ENCODE measurements at regions not wholly inside any gene's neighbourhood (a gene's known extent, or its start where the extent isn't known, plus 50 kb on each side); places are given as distances from the start of the nearest gene placed in this dataset.

DNA sequence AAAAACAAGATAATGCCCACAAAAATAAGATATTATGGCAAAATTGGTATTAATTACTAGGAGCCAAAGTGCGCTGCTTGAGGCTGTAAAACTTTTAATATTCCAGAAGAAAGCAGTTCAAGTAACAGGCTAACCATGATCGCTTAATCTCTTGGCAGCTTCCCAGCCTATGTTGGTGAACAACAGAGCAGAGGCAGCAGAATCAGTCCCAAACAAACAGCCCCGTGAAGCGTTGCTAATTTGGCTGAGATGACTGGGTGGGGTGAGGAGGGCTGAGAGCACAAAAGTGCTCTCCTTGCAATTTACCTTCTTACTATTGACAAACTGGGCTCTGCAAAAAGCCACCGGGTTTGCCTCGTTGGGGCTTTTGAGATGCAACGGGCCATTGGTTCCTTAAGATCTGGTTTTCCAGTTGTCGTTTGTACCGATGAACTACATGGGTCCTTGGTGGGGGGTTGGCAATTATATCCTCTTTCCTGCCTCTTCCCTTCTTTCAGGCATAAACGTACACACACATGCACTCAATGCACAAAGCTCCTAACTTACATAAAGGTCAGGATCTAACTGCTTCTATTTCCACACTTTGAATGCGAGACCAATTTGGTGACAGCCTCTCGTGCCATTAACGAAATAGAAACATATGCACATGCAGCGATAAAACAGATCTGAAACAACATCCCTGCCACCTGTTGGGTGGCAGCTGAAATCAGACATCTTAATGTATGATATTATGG, 407.6 kb upstream of the CADM1 start:
- DNase-seq, result no peak

DNA sequence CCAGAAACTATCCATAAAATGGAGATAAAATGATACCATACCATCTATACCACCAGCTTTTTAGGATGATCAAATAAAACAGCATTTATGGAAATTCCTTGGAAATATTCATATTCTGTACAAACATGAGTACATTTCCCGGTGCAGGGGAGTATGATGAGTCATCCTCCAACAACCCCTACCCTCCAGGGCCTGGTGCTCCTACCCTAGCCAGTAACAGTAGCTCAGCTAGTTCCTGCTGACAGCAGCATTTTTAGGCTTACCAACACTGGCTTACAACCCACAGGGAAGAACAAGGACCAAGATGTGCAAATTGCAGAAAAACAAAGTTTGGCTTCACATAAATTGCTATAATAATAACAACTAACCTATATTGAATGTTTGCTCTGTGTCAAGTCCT, 406.2 kb upstream of the CADM1 start:
- no peak for DNase-seq

GRCh38 chr11:115906171-115906570, 402.0 kb upstream of the CADM1 start:
- DNase-seq, result no peak

- DNase-seq, result no peak
Measured at GRCh38 chr11:115905341-115906000, 401.3 kb upstream of the CADM1 start.

- no peak for DNase-seq
Measured at GRCh38 chr11:115903179-115903578, 399.0 kb upstream of the CADM1 start.

DNA sequence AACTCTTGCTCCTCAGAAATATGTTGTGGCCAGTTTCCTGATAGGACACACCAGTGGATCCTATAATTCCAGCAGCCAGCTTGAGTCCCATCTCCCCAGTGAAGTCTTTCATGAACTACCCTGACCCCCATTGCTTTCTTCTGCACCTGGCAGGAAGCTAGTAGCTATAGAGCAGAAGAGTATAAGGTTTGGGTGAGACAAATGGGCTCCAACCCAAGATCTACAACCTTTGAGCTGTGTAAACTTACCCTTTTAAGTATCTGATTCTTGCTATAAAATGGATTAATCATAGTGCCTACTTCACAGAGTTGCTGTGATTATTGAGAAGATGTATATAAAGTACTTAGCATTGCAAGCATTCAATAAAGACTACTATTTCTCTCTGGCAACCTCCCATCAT, 396.9 kb upstream of the CADM1 start:
- DNase-seq, result no peak

- DNase-seq, result no peak
Measured at GRCh38 chr11:115900111-115900510, 395.9 kb upstream of the CADM1 start.

- DNase-seq, result no peak
Measured at GRCh38 chr11:115897707-115898106, 393.5 kb upstream of the CADM1 start.

- no peak for DNase-seq
Measured at GRCh38 chr11:115896084-115896483, 391.9 kb upstream of the CADM1 start.

DNA sequence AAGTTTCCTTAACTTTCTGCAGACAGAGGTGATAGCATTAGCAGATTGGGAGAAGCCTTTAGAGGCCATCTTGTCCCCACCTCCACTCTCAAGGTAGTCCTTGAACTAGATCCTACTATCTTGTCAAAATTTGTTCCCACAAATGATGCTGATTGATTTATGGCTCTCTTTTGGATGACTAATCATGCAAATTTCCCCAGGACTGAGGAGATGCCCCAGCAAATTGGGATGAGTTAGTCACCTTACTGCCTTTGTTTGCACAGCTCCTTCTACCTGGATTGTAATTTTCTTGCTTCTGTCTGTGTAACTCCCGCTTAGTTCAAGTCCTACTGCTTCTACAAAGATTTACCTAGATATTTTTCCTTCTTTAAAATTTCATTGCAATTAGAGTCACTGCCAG, 391.4 kb upstream of the CADM1 start:
- no peak for DNase-seq

- DNase-seq, result no peak
Measured at GRCh38 chr11:115894176-115894575, 390.0 kb upstream of the CADM1 start.

DNA sequence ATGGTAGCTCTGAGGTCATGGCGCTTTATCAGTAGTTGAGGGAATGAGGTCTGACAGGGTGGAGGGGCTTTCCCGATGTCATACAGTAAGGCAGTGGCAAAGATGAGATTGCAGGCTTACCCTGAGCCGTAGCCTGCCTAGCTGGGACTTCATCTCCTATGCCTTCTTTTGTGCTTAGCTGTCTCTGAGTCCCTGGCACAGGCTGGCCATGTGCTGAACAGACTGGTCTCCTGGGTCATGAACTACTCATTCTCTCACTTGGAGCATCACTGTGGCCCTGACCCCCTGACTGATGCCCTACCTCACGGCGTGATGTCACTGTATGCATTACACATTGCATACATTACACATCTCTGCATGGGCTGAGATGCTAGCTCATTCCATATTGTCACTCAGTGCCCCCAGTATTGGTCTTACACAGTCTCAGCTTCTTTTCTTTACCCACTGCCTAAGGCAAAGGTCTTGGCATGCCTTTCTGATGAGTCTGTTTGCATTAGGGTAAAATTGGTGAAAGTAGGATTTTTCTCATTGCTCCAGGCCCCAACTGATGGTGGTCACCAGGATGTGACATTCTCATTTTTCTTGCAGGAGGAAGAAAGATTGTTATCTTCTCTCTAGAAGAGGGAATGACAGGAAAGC, 389.4 kb upstream of the CADM1 start:
- no peak for DNase-seq

- no peak for DNase-seq
Measured at GRCh38 chr11:115892016-115892415, 387.8 kb upstream of the CADM1 start.

DNA sequence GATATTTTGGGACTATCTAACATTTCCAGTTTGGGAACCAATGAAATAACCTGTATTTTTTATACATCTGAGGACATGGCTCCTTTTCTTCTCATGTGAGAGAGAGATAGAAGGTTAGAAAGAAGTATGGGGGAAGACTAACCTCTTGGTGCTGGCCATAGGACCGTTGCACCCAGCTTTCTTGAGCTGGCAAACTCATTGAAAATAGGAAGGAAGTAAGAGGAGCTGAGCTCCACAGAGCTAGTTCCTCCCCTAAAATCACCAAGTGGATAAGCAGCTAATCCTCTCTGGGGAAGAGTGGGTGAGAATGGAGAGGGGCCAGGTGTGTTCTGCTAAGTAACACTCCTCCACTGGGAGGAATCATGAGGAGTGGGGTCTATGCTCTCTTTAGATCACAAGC, 387.4 kb upstream of the CADM1 start:
- DNase-seq, result no peak

- DNase-seq, result no peak
Measured at GRCh38 chr11:115890500-115890899, 386.3 kb upstream of the CADM1 start.

DNA sequence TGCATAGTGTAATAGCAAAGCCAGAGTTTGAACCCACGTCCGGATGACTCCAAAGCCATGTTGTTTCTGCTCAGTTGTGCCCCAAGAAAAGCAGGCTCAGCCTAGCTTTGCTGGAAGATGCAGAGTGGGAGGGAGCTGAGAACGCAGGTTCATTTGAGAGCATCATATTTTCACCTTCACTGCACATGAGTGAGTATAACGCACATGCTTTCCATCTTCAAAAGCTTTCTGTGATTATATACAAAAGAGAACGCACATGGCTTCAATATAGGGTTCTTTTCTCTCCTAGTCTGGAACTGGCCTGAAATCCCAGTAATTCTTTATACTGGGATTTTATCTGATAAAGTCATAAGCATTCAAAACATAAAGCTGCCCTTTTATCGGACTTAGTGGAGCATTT, 385.5 kb upstream of the CADM1 start:
- DNase-seq, result no peak

DNA sequence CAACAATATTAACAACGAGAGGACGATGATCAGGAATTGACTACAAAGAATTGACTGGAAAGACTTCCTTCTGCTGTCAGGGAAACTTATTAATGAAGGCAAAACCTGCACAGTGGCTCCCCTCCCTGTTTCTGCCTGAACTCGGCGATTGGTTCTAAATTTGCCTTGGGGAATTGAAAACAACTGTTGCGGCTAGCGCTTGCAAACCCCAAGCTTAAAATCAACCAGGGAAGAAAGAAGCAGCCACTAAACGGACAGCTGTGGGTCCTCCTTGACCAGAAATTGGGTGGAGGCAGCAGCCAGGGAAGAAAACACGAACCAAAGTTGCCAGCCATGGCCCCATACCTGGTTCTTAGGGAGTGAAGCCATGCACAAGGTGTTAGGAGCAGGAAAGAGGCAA, 383.5 kb upstream of the CADM1 start:
- DNase-seq, result no peak

GRCh38 chr11:115887316-115887715, 383.1 kb upstream of the CADM1 start:
- no peak for DNase-seq

- no peak for DNase-seq
Measured at GRCh38 chr11:115886422-115886733, 382.2 kb upstream of the CADM1 start.

- no peak for DNase-seq
Measured at GRCh38 chr11:115885535-115886421, 381.6 kb upstream of the CADM1 start.

DNA sequence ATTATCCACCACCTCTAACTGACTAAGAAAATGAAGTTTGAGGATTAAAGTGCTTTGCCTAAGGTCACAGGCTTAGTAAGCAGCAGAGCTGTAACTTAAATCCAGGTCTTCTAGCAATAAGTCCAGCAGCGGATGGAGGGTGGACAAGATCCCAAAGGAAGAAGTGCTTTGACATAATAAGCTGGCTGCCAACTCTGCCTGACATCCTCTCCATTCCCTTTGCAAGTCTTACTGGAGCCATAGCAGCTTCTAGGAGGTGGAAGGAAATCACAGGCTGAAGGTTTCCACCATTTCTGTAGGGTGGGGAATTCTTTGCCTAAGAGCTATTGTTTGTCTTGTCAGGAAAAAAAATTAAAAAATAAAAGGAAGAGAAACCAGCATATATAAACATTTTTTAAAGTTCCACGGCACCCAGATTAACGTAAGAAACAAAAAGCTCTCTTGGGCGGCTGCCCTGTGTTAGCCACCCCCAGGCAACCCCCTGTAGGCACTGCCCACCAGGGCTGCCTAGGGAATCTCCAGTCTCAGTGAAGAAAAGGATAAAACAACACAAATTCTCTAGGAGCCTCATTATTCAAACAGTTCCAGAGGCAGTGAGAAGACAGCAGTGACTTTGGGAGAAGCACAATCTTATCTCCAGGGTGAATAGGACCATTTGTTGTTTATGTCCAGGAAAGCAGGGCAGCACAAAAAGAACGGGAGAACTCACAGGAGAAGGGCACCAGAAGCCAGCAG, 380.8 kb upstream of the CADM1 start:
- no peak for DNase-seq

- no peak for DNase-seq
Measured at GRCh38 chr11:115874843-115875242, 370.6 kb upstream of the CADM1 start.

GRCh38 chr11:115873813-115874212, 369.6 kb upstream of the CADM1 start:
- no peak for DNase-seq
